ENCODE measurements at regions not wholly inside any gene's neighbourhood (a gene's known extent, or its start where the extent isn't known, plus 50 kb on each side); places are given as distances from the start of the nearest gene placed in this dataset.
"Not testable (repeated sequence)": the region's sequence is repeated elsewhere in the genome, so short reads cannot be mapped to it uniquely, and the experiment has no call there.

DNA sequence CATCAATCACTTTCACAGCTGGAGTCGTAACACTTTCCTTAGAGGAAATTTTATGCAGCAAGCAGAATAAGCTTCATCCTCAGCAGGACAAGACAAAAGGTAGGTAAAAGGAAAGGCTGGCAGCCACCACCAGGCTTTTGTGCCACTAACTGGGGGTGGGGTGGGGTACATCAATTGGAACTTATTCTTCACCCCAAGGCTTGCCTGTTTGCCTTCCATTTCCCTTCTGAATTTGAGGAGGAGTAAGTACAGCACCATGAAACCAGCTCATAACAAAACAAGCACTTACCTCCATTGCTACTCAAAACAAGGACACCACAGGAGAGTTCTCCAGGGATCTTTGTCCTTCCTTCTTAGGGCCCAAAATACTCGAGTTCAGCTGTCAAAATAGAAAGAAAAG is 296.8 kb downstream of the ARRDC4 start:
- no peak for DNase-seq (ENCODE audit: low read depth in 4 of 4, low spot score in 2 of 4)

DNA sequence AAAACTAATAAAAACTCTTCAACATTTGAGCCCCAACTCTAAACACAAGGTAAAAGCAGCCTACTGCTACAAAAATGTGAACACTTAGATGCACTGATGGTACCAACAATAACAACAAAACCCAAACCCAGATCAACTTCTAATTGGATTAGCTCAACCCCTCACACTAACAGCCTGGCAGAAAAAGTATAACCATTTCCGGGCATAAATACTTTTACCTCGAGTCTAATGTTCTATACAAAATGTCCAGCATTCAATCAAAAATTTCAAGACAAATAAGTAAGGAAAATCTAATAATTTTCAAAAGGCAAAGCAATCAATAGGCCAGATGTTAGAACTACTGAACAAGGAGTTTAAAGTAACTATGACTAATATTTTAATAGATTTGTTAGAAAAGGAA is 303.3 kb downstream of the ARRDC4 start:
- DNase-seq (ENCODE audit: low read depth in 4 of 4, low spot score in 2 of 4), result no peak

DNA sequence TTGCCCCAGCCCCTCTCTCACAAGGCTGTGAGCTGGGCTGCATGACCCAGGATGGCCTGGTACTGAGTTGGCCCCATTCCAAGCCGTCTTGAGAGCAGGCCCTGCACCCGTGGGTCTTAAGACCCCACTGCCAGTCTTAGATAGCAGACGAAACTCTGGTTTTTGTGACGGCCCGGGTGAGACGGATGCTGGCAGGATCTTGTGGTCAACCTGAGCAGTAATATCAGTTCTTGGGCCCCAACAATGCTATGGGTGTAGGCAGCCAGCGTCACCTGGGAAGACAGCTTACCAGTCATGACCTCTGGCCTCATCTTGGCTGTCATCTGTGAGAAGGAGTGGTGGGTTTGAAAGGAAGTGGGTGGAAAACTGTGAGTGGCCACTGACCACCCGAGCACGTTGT is 305.8 kb downstream of the ARRDC4 start:
- DNase-seq (ENCODE audit: low read depth in 4 of 4, low spot score in 2 of 4), result no peak

DNA sequence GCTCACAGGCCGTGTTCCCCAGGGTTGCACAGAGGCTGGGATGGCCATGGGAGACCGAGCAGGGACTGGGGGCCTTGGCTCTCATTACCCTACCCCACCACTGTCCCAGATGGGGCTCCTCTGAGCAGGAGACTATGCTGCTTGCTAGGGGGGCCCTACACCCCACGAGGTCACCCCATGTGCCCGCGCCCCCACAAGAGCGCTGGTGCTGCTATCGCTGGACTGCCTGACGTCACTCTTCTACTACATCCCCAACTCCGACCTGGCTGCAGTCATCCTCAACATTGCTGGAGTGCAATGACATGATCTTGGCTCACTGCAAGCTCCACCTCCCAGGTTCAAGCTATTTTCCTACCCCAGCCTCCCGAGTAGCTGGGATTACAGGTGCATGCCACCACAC is 307.7 kb downstream of the ARRDC4 start:
- no peak for DNase-seq (ENCODE audit: low read depth in 4 of 4, low spot score in 2 of 4)

DNA sequence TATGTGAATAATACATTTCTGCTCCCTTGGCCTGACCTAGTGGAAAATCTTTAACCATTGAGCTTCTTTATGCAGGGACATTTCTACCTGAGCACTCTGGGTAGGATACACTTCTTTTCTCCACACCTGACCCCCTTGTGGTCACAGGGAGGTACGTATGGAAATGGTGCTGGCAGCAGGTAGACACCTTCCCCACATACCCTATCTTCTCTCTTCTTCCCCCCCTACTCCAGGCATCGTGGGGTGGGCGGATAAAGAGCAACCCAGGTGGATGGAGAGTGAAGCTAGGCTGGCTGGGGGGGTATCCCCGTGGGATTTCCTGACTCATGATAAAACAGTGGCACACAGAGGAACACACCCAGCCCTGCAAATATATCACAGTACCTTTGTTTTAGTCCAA is 312.1 kb downstream of the ARRDC4 start:
- DNase-seq (ENCODE audit: low read depth in 4 of 4, low spot score in 2 of 4), result no peak

DNA sequence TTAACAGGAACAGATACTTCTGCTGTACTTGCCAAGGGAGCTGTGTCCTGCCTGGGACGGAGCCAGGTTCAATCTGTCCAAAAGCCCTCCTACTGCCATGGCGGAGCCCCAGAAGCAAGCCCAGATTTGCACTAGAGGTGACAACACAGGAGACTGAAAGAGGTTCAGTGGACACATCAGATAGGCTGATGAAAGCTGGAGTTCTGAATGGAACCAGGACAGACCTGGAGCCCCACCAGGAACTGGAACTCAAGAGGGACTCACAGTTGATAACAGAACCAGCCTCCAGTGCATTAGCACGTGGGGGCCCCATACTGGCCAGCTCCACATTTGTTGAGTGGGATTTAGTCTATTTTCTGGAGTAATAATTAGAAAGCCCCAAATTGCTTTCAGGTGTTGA is 315.5 kb downstream of the ARRDC4 start:
- DNase-seq (ENCODE audit: low read depth in 4 of 4, low spot score in 2 of 4), result no peak

GRCh38 chr15:98277602-98278001 is 317.1 kb downstream of the ARRDC4 start:
- DNase-seq (ENCODE audit: low read depth in 4 of 4, low spot score in 2 of 4), result no peak

DNA sequence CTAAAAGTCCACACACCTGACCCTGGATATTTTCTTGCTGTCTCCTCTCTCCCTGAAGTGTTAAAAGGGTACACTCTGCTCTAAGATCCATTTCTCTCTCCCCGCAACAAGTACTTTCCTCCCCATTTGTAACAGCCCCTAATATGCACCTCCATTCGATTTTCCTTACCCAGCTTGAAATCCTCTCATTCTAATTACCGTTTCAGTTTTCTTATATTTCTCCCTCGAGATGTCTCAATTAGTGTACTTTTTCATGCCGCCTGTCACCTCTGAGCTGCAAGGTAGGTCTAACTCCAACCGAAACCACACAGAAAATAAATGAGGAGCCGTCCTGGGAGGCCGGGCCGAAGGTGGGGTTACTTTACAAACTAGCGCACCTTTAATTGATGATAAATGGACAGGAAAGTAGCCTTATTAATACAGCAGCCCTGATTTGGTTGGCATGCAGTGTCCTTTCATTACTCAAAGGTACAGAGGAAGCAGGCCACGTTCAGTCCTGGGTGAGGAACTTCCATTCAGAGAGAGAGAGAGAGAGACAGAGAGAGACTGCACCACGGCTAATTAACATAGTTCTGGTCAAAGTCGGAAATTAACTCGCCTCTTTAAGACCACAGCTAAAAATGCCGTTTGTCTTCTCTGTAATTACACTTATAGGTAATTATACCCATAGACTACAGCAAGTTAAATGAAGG is 319.9 kb downstream of the ARRDC4 start:
- DNase-seq (ENCODE audit: low read depth in 4 of 4, low spot score in 2 of 4), result no peak

- DNase-seq (ENCODE audit: low read depth in 4 of 4, low spot score in 2 of 4), result no peak
Measured at GRCh38 chr15:98281130-98281529, 320.6 kb downstream of the ARRDC4 start.

GRCh38 chr15:98282656-98283332 is 322.3 kb downstream of the ARRDC4 start:
- no peak for DNase-seq (ENCODE audit: low read depth in 4 of 4, low spot score in 2 of 4)

DNA sequence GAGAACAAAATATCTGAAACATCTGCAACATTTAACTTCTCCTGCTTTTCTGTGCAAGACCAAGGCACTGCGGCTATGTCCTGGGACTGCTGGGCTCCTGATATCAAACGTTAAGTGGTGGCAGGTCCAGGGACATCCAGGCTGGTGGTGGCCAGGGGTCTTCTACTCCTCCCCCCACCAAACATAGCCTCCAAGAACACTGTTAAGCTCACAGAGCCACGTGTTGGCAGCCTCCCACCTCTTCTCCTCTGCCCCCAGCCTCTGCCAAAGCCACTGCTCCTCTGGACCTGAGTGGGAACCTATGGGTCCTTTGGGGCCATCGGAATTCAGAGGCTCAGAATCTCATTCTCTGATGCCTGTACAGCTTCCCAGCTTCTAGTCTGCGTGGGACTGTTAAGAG is 325.7 kb downstream of the ARRDC4 start:
- no peak for DNase-seq (ENCODE audit: low read depth in 4 of 4, low spot score in 2 of 4)

GRCh38 chr15:98286831-98287230 is 326.3 kb downstream of the ARRDC4 start:
- DNase-seq (ENCODE audit: low read depth in 4 of 4, low spot score in 2 of 4), result no peak

DNA sequence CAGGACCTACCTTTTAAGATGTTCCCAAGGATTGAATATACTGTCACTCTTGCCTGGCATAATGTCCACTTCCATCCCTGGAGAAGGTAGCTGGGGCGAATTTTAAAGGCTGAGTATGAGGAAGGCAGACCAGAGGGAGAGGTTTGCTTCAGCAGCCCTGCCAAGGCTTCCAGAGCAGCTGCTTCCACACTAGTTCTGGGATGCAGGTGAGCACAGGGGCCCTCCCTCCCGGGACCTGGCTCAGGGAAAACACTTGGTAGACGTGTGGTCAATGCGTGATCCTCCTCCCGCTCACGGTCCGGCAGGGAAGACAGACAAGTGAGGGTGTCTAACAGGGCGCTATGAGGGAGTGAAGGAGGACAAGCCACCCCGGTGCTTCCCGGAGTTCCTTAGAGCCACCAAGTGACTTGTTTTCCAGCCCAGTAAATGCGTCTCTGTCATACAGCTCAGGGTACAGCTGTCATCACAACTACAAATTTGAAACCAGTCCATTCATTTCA is 327.6 kb downstream of the ARRDC4 start:
- no peak for DNase-seq (ENCODE audit: low read depth in 4 of 4, low spot score in 2 of 4)

DNA sequence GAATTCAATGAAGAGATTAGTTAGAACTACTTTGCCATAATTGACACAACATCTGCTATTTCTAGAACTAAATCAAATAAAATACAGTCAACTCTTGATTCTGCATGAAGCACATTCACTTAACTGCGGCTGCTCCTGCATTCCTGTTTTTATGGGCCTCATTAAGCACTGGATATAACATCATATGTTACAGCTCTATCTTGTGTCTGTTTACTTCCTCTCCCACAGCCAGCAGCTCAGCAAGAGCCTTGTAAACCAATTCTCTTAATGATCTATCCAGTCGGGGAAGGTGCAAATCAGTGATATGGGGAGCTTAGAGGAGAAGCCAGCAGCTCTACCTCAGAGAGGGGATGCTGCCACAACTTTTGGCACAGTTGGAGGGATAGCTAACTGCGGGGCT is 329.2 kb downstream of the ARRDC4 start:
- no peak for DNase-seq (ENCODE audit: low read depth in 4 of 4, low spot score in 2 of 4)

DNA sequence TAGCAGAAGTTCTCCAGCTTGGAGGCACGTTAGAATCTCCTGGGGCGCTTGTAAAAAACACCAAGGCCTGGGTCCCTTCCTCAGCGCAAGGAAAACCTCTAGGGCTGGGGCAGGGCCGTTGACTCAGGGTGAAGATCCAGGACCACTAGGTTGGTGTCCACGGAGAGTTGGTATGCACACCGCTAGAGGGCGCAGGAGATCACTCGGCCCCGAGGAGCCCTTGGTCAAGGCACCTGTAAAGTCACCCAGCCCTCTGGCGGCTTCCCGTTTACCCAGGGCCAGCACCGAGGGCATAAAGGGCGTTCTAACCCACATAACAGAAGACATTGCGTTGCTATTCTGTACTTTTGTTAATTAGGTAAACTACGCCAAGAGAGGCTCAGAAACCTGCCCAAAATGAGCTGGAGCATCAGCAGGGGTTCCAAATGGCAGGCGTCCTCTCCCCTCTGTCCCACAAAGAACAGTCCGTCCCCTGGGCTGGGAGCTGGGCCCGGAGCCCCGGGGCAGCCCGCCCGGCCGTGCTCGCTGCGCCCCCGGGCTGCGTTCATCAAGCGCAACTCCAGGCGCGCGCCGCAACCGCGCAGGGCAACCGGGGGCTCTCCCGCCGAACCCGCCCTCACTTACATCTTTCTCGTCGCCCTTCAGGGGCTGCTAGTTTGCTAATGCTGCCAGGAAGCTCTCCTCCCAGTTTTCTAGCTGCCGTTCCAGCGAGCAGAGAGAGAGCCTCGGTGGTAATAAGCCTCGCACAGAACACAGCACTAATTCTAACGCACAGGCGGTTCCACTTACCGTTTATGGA is 332.1 kb downstream of the ARRDC4 start:
- peak in 1 of 4 donors; percentile 47 for DNase-seq (ENCODE audit: low read depth in 4 of 4, low spot score in 2 of 4)

GRCh38 chr15:98294126-98294525 is 333.6 kb downstream of the ARRDC4 start:
- DNase-seq (ENCODE audit: low read depth in 4 of 4, low spot score in 2 of 4), result no peak

DNA sequence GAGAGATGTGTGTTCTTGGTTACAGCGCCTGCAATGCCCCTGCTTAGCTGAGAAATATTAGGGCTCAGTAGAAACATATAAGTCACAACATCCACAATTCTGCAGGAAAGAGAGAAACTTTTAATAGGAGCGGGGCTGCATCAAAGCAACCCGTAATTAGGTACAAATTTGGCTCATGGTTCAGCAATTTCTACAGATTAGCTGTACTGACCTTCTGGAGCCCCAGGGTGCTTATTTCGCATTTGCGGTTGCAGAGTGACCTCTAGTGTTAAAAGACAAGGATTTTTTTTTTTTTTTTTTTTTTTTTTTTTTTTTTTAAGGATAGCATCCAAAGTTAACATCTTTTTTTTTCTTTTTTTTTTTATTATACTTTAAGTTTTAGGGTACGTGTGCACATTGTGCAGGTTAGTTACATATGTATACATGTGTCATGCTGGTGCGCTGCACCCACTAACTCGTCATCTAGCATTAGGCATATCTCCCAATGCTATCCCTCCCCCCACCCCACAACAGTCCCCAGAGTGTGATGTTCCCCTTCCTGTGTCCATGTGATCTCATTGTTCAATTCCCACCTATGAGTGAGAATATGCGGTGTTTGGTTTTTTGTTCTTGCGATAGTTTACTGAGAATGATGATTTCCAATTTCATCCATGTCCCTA is 334.7 kb downstream of the ARRDC4 start:
- not testable (repeated sequence) for DNase-seq (ENCODE audit: low read depth in 4 of 4, low spot score in 2 of 4)

DNA sequence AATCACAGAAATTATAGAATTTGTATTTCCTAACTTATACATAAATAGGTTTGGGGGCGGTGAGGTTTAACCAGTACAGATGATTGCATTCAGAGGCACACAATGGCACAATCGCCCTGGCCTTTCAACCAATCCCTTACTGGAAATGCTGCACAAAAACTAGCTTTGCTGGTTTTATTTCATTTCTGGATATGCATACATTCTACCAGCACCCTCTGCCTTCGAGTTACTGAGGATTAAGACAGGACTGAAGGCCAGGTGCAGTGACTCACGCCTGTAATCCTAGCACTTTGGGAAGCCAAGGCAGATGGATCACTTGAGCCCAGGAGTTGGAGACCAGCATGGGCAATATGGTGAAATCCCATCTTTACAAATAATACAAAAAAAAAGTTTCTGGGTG is 336.1 kb downstream of the ARRDC4 start:
- no peak for DNase-seq (ENCODE audit: low read depth in 4 of 4, low spot score in 2 of 4)

GRCh38 chr15:98304371-98304770 is 343.9 kb downstream of the ARRDC4 start:
- DNase-seq (ENCODE audit: low read depth in 4 of 4, low spot score in 2 of 4), result no peak

DNA sequence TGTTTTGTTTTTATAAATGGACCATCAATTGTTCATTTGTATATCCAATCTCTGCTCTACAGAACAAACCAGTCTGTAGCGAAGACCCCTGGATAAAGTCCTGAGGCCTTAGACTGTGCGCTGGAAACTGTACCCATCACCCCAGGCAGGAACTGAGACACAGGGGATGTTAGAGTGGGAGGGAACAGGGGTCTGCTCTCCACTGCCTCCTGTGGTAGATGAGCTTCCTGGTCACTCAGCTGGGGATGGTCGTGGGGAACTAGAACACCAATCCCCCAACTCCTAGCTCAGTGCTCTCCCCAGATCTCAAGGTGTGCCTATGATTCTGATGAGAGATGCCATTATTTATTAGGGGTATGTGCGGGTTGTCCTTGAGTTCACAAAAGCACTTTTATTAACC is 340.2 kb upstream of the IGF1R start:
- DNase-seq (ENCODE audit: low read depth in 4 of 4, low spot score in 2 of 4), result no peak

GRCh38 chr15:98311566-98312188 is 336.7 kb upstream of the IGF1R start:
- peak in 2 of 4 donors; percentile 73 to 74 for DNase-seq (ENCODE audit: low read depth in 4 of 4, low spot score in 2 of 4)
